T-cell (primary cell): ENCODE measurements at regions not wholly inside any gene's neighbourhood (a gene's known extent, or its start where the extent isn't known, plus 50 kb on each side); places are given as distances from the start of the nearest gene placed in this dataset.

Source experiments
- ATAC-seq, 4 experiments: fragments of 200-7000 bp in 3 of 4; fragments of 150-1000 bp in 1 of 4; cut with Tn5 transposase; replicated peaks in 1 of 4; 1 replicate in 3 of 4; 2 replicates in 1 of 4; pipeline ENCODE4 v1.10.0; 2021; ENCODE audit warnings: moderate library complexity in 3 of 4, mild to moderate bottlenecking in 2 of 4, moderate number of reproducible peaks in 1 of 4
- CTCF ChIA-PET, 2 donors: fragments of 300-600 bp; sonication (Branson Sonifier 250); formaldehyde crosslinking; loops; one replicate each; lab custom pipeline; 2022; ENCODE audit warnings: antibody characterized with exemption in 2 of 2; lab: Charles Lee
- POLR2A ChIA-PET, 2 donors: fragments of 300-600 bp; sonication (Branson Sonifier 250); formaldehyde crosslinking; loops; one replicate each; lab custom pipeline; 2022; ENCODE audit warnings: antibody characterized with exemption in 2 of 2; lab: Charles Lee
- DNase-seq, 35 experiments: peaks; one replicate each; pipeline versions ENCODE4 v3.0.0 to v3.0.0-alpha.2; 2013 to 2023
- H3K27ac ChIP-seq: one replicate; pipeline ENCODE4 v1.5.1; 2013; ENCODE audit warnings: low read length
- H3K27me3 ChIP-seq, 2 experiments: replicated peaks in 1 of 2; 1 replicate in 1 of 2; 2 replicates in 1 of 2; pipeline versions ENCODE4 v1.6.1 to v1.7.0; 2013; ENCODE audit warnings: low read length in 1 of 2, mixed read lengths in 1 of 2; ENCODE audit not compliant: control insufficient read depth in 2 of 2, insufficient read depth in 2 of 2; ENCODE audit errors: extremely low read depth in 1 of 2
- H3K36me3 ChIP-seq, 2 donors: 1 replicate in 1 of 2; 2 replicates in 1 of 2; pipeline versions ENCODE4 v1.6.1 to v1.7.0; 2013; ENCODE audit warnings: low read length in 1 of 2; ENCODE audit not compliant: control insufficient read depth in 2 of 2, insufficient read depth in 1 of 2; ENCODE audit errors: extremely low read depth in 1 of 2
- H3K4me1 ChIP-seq, 2 experiments: 1 replicate in 1 of 2; 2 replicates in 1 of 2; pipeline versions ENCODE4 v1.6.1 to v1.7.0; 2013; ENCODE audit warnings: low read length in 2 of 2, mixed read lengths in 1 of 2; ENCODE audit not compliant: insufficient read depth in 2 of 2, control insufficient read depth in 1 of 2; ENCODE audit errors: extremely low read depth in 1 of 2
- H3K4me3 ChIP-seq, 2 donors: 1 replicate in 1 of 2; 2 replicates in 1 of 2; pipeline versions ENCODE4 v1.5.1 to v1.7.0; 2013; ENCODE audit warnings: mild to moderate bottlenecking in 2 of 2, low read length in 1 of 2, moderate library complexity in 1 of 2; ENCODE audit not compliant: control insufficient read depth in 1 of 2; ENCODE audit errors: extremely low read depth in 1 of 2
- H3K9me3 ChIP-seq: 2 replicates; pipeline ENCODE4 v1.7.0; 2013
- H3K27ac Mint-ChIP-seq, 2 donors: one replicate each; pipeline ENCODE4 v1.8.0; 2020 to 2021; ENCODE audit warnings: mild to moderate bottlenecking in 2 of 2, mixed read lengths in 2 of 2
- H3K27me3 Mint-ChIP-seq, 2 donors: one replicate each; pipeline ENCODE4 v1.8.0; 2021 to 2022; ENCODE audit warnings: mixed read lengths in 2 of 2
- H3K36me3 Mint-ChIP-seq: one replicate; pipeline ENCODE4 v1.8.0; 2021; ENCODE audit warnings: mixed read lengths
- H3K4me1 Mint-ChIP-seq, 3 donors: one replicate each; pipeline ENCODE4 v1.8.0; 2020 to 2022; ENCODE audit warnings: mixed read lengths in 3 of 3, mild to moderate bottlenecking in 1 of 3
- H3K4me3 Mint-ChIP-seq, 3 donors: one replicate each; pipeline ENCODE4 v1.8.0; 2020 to 2022; ENCODE audit warnings: mild to moderate bottlenecking in 3 of 3, mixed read lengths in 3 of 3, moderate library complexity in 3 of 3
- H3K9me3 Mint-ChIP-seq, 3 donors: one replicate each; pipeline ENCODE4 v1.8.0; 2020 to 2022; ENCODE audit warnings: mixed read lengths in 3 of 3
- WGBS: methylation state at CpG from one replicate; pipeline ENCODE4 v1.1.5; 2013; ENCODE audit warnings: missing lambda C conversion rate; ENCODE audit not compliant: insufficient coverage; 5-methylcytosine and 5-hydroxymethylcytosine counted together

DNA sequence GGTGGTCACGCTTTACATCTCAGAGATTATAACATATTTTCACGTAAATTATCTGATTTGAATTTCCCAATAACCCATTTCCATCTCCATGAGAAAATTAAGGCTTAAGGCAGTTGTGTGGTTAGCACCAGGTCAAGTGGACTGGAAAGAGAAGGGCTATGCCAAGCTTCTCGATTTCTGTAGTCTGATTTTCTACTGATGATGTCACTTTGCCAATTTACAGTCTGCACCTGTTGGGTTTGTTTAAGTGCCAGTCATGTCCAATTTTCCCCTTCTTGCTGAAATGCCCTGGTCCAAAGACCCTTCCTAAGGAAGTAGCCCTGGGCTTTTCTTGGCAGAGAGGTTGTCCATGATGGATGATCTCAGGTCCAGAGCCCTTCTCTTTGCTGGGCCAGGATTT lies 562.3 kb upstream of the BTBD3 start:
- no peak overlapping the region for H3K27ac ChIP-seq
- Mint-ChIP-seq H3K27ac (no peak overlapping the region), H3K4me1 (no peaks in the 10 kb centered on the region), H3K27me3 (no peaks in the 10 kb centered on the region), H3K4me3 (no peak overlapping the region), H3K36me3 (no peaks in the 10 kb centered on the region), H3K9me3 (peaks cover 0 to 12% (median 6%) of the 10 kb centered on the region in 3 donors)
- H3K4me3 ChIP-seq, result no peak overlapping the region
- POLR2A ChIA-PET, result no interaction called here
- no peak for DNase-seq
- no peaks in the 10 kb centered on the region for H3K4me1 ChIP-seq
- no peak for ATAC-seq
- H3K36me3 ChIP-seq, result no peaks in the 10 kb centered on the region
- CTCF ChIA-PET, result no interaction called here
- H3K27me3 ChIP-seq, result no peaks in the 10 kb centered on the region
- no CpG with 5 or more reads among the region's 3 CpGs for WGBS
- no peaks in the 10 kb centered on the region for H3K9me3 ChIP-seq

DNA sequence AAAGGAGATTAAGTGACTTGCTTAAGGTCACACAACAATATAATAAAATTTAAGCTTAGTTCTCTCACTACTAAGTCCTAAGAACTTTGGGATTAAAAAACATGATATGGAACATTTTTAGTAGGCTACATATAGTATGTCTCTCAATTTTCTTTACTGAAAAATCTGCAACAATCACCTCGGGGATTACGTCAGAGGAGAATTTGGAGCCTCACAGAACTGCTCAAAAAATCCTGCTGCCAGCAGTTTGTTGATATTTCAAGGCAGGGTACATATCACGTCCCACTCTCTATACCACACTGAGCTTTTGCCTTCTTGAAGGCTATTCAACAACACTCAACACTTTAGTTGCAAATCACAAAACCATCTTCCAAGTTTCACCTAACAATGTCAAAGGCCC lies 561.6 kb upstream of the BTBD3 start:
- no peaks in the 10 kb centered on the region for H3K4me1 ChIP-seq
- Mint-ChIP-seq H3K27ac (no peak overlapping the region), H3K4me3 (no peak overlapping the region), H3K9me3 (peaks cover 0 to 12% (median 5%) of the 10 kb centered on the region in 3 donors), H3K27me3 (no peaks in the 10 kb centered on the region), H3K36me3 (no peaks in the 10 kb centered on the region), H3K4me1 (no peaks in the 10 kb centered on the region)
- H3K27ac ChIP-seq, result no peak overlapping the region
- ATAC-seq, result no peak
- H3K9me3 ChIP-seq, result no peaks in the 10 kb centered on the region
- no peaks in the 10 kb centered on the region for H3K36me3 ChIP-seq
- no peak for DNase-seq
- no peak overlapping the region for H3K4me3 ChIP-seq
- ChIA-PET CTCF (no interaction called here), POLR2A (no interaction called here)
- WGBS, result 53% methylated on average over 3 of the region's 3 CpGs
- no peaks in the 10 kb centered on the region for H3K27me3 ChIP-seq

DNA sequence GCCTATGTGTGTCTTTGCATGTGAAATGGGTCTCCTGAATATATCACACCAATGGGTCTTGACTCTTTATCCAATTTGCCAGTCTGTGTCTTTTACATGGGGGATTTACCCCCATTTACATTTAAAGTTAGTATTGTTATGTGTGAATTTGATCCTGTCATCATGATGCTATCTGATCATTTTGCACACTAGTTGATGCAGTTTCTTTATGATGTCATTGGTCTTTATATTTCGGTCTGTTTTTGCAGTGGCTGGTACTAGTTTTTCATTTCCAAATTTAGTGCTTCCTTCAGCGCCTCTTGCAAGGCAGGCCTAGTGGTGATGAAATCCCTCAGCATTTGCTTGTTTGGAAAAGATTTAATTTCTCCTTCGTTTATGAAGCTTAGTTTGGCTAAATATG lies 555.2 kb upstream of the BTBD3 start:
- CTCF ChIA-PET, result no interaction called here
- DNase-seq, result no peak
- peaks cover 13 to 19% (median 18%) of the 10 kb centered on the region in 3 donors for H3K9me3 Mint-ChIP-seq
- Histone ChIP-seq H3K27ac (no peak overlapping the region), H3K9me3 (no peaks in the 10 kb centered on the region), H3K4me1 (no peaks in the 10 kb centered on the region), H3K27me3 (no peaks in the 10 kb centered on the region), H3K36me3 (no peaks in the 10 kb centered on the region), H3K4me3 (no peak overlapping the region)
- ATAC-seq, result no peak
- H3K4me3 Mint-ChIP-seq, result no peak overlapping the region
- no CpG with 5 or more reads among the region's 3 CpGs for WGBS
- no peaks in the 10 kb centered on the region for H3K36me3 Mint-ChIP-seq
- H3K27ac Mint-ChIP-seq, result no peak overlapping the region
- POLR2A ChIA-PET, result no interaction called here
- H3K4me1 Mint-ChIP-seq, result no peaks in the 10 kb centered on the region
- H3K27me3 Mint-ChIP-seq, result no peaks in the 10 kb centered on the region

DNA sequence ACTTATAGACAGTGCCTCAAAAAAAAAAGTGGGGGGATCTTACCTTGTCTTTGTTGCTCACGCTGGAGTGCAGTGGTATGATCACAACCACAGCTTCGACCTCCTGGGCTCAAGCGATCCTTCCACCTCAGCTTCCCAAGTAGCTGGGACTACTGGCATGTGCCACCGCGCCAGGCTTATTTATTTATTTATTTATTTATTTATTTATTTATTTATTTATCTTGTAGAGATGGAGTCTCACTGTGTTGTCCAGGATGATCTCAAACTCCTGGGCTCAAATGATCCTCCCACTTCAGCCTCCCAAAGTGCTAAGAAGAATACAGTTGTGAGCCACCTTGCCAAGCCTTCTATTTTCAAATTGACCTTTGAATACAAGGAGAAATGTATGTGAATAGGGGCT lies 553.0 kb upstream of the BTBD3 start:
- Mint-ChIP-seq H3K4me3 (no peak overlapping the region), H3K9me3 (peaks cover 10 to 22% (median 19%) of the 10 kb centered on the region in 3 donors), H3K27ac (no peak overlapping the region), H3K36me3 (no peaks in the 10 kb centered on the region), H3K4me1 (no peaks in the 10 kb centered on the region), H3K27me3 (no peaks in the 10 kb centered on the region)
- Histone ChIP-seq H3K36me3 (no peaks in the 10 kb centered on the region), H3K27me3 (no peaks in the 10 kb centered on the region), H3K9me3 (no peaks in the 10 kb centered on the region), H3K4me3 (no peak overlapping the region), H3K27ac (no peak overlapping the region), H3K4me1 (no peaks in the 10 kb centered on the region)
- no peak for DNase-seq
- WGBS, result no CpG with 5 or more reads among the region's 5 CpGs
- CTCF ChIA-PET, result no interaction called here
- POLR2A ChIA-PET, result no interaction called here
- no peak for ATAC-seq

DNA sequence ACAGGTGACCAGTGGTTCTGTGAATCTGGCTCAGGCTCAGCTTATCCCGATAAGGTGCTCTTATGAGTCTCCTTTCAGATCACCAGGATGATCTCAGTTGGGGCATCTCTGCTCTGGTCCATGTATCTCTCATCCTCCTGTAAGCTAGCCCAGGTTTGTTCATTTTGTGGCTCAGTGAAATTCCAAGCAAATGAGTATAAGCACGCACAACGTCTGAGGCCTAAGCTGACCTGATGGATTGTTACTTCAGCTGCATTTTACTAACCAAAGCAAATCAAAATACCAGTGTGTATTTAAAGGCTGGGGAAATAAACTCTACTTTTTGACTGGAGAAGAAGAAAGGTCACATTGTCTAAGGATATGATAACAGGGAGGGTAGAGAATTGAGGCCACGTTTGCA lies 551.0 kb upstream of the BTBD3 start:
- CTCF ChIA-PET, result no interaction called here
- Mint-ChIP-seq H3K27me3 (no peaks in the 10 kb centered on the region), H3K4me1 (no peaks in the 10 kb centered on the region), H3K9me3 (peaks cover 10 to 22% (median 15%) of the 10 kb centered on the region in 3 donors), H3K27ac (no peak overlapping the region), H3K4me3 (no peak overlapping the region), H3K36me3 (no peaks in the 10 kb centered on the region)
- WGBS, result 40% methylated on average over 1 of the region's 4 CpGs
- H3K27me3 ChIP-seq, result no peaks in the 10 kb centered on the region
- no peaks in the 10 kb centered on the region for H3K36me3 ChIP-seq
- no peak overlapping the region for H3K27ac ChIP-seq
- POLR2A ChIA-PET, result no interaction called here
- DNase-seq (no peak), ATAC-seq (no peak)
- no peaks in the 10 kb centered on the region for H3K9me3 ChIP-seq
- no peak overlapping the region for H3K4me3 ChIP-seq
- H3K4me1 ChIP-seq, result no peaks in the 10 kb centered on the region

DNA sequence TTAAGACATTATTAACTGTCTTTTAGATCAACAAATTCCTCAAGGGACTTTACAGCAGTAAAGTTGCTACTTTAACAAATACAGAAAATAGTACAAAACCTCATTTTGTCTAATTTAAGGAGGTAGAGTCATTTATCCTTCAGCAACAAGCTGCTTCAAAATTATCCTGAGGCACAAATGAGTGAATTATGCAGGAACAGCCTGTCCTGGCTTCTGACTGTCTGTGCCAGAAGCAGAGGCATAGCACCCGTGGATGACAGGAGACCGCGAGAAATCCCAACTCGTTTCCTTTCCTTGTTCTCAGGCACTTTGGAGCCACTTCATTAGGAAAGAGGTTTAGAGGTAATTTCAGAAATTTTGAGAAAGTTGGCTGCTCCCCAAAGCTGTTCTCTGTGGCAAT lies 549.2 kb upstream of the BTBD3 start:
- Mint-ChIP-seq H3K4me3 (no peak overlapping the region), H3K36me3 (no peaks in the 10 kb centered on the region), H3K27ac (no peak overlapping the region), H3K27me3 (no peaks in the 10 kb centered on the region), H3K4me1 (no peaks in the 10 kb centered on the region), H3K9me3 (peaks cover 3 to 12% (median 6%) of the 10 kb centered on the region in 3 donors)
- no CpG with 5 or more reads among the region's 4 CpGs for WGBS
- Histone ChIP-seq H3K9me3 (no peaks in the 10 kb centered on the region), H3K36me3 (no peaks in the 10 kb centered on the region), H3K27me3 (no peaks in the 10 kb centered on the region), H3K4me1 (no peaks in the 10 kb centered on the region), H3K4me3 (no peak overlapping the region), H3K27ac (no peak overlapping the region)
- POLR2A ChIA-PET, result no interaction called here
- DNase-seq (no peak), ATAC-seq (no peak)
- CTCF ChIA-PET, result no interaction called here

DNA sequence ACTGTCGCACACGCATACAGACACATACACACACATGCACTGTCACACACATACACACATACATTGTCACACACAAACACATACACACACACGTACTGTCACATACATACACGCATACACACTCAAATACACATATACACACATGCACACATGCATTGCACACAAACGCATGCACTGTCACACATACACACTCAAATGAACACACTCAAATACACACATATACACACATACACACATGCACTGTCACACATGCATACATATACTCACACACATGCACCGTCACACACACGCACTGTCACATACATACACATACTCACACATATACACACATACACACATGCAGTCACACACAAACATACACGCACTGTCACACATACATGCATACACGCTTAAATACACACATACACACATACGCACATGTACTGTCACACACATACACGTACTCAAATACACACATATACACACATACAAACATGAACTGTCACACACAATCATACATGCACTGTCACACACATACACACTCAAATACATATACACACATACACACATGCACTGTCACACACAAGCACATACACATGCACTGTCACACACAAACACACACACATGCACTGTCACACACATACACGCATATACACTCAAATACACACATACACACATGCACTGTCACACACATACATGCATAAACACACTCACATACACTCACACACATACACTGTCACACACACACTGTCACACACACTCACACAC lies 548.6 kb upstream of the BTBD3 start:
- no peaks in the 10 kb centered on the region for H3K36me3 Mint-ChIP-seq
- H3K36me3 ChIP-seq, result no peaks in the 10 kb centered on the region
- no peaks in the 10 kb centered on the region for H3K27me3 ChIP-seq
- no peaks in the 10 kb centered on the region for H3K9me3 ChIP-seq
- H3K4me1 ChIP-seq, result no peaks in the 10 kb centered on the region
- POLR2A ChIA-PET, result no interaction called here
- DNase-seq (no peak), ATAC-seq (no peak)
- H3K4me3 ChIP-seq, result no peak overlapping the region
- H3K4me1 Mint-ChIP-seq, result no peaks in the 10 kb centered on the region
- no peak overlapping the region for H3K27ac ChIP-seq
- CTCF ChIA-PET, result no interaction called here
- WGBS, result 92% methylated on average over 12 of the region's 12 CpGs
- H3K27me3 Mint-ChIP-seq, result no peaks in the 10 kb centered on the region
- no peak overlapping the region for H3K27ac Mint-ChIP-seq
- peaks cover 0 to 8% (median 3%) of the 10 kb centered on the region in 3 donors for H3K9me3 Mint-ChIP-seq
- H3K4me3 Mint-ChIP-seq, result no peak overlapping the region
